IMR-90 (cell line): ENCODE measurements at regions not wholly inside any gene's neighbourhood (a gene's known extent, or its start where the extent isn't known, plus 50 kb on each side); places are given as distances from the start of the nearest gene placed in this dataset.

ENCODE experiments used
- ATAC-seq: fragments of 200-7000 bp; cut with Tn5 transposase; 2 replicates; pipeline ENCODE4 v1.9.1; 2020; ENCODE audit warnings: low read depth, mild to moderate bottlenecking, moderate library complexity
- BruUV-seq: library from RNA; stranded (reverse); fragments of 400-500 nt; replicated peaks from 2 replicates; lab custom pipeline; 2021; lab: Mats Ljungman, UMichigan
- CTCF ChIA-PET: fragments of 300-600 bp; formaldehyde crosslinking; extraction: SDS; loops from one replicate; lab custom pipeline; 2021; ENCODE audit warnings: antibody characterized with exemption; lab: Yijun Ruan, JAX
- POLR2A ChIA-PET: fragments of 300-600 bp; sonication (Branson Sonifier 250); formaldehyde crosslinking; loops from one replicate; lab custom pipeline; 2022; ENCODE audit warnings: antibody characterized with exemption; ENCODE audit not compliant: unreplicated experiment; lab: Charles Lee
- DNase-seq: peaks from one replicate; pipeline ENCODE4 v3.0.0; 2013
- H2AFZ ChIP-seq: replicated peaks from 2 replicates; pipeline ENCODE3; 2013; ENCODE audit warnings: low read length, mild to moderate bottlenecking; ENCODE audit not compliant: poor library complexity
- H2AK5ac ChIP-seq: 2 replicates; pipeline ENCODE4 v1.6.1; 2013; ENCODE audit warnings: low read depth, low read length, inconsistent platforms
- H2AK9ac ChIP-seq: replicated peaks from 2 replicates; pipeline ENCODE3; 2013; ENCODE audit warnings: mild to moderate bottlenecking, low read depth, low read length, moderate library complexity; ENCODE audit not compliant: poor library complexity
- H2BK120ac ChIP-seq: 2 replicates; pipeline ENCODE4 v1.6.1; 2013; ENCODE audit warnings: low read depth, low read length, inconsistent platforms
- H2BK15ac ChIP-seq: 3 replicates; pipeline ENCODE4 v1.6.1; 2013; ENCODE audit warnings: low read depth, low read length, inconsistent platforms
- H2BK20ac ChIP-seq: 2 replicates; pipeline ENCODE4 v1.6.1; 2013; ENCODE audit warnings: low read depth, mild to moderate bottlenecking, inconsistent platforms, low read length, moderate library complexity
- H2BK5ac ChIP-seq: 2 replicates; pipeline ENCODE4 v1.6.1; 2013; ENCODE audit warnings: mild to moderate bottlenecking, low read depth, low read length, inconsistent platforms; ENCODE audit not compliant: poor library complexity, severe bottlenecking
- H3K14ac ChIP-seq: replicated peaks from 2 replicates; pipeline ENCODE4 v1.6.1; 2013; ENCODE audit warnings: low read depth, low read length, inconsistent platforms
- H3K18ac ChIP-seq: 2 replicates; pipeline ENCODE4 v1.6.1; 2013; ENCODE audit warnings: low read depth, low read length, control low read depth
- H3K23ac ChIP-seq: 2 replicates; pipeline ENCODE4 v1.6.1; 2013; ENCODE audit warnings: low read depth, low read length, inconsistent platforms
- H3K27ac ChIP-seq: 2 replicates; pipeline ENCODE4 v1.5.1; 2013; ENCODE audit warnings: mild to moderate bottlenecking, control low read depth, low read length; ENCODE audit not compliant: insufficient read depth
- H3K27me3 ChIP-seq: 2 replicates; pipeline ENCODE4 v1.6.1; 2013; ENCODE audit warnings: low read length; ENCODE audit not compliant: control insufficient read depth, insufficient read depth
- H3K36me3 ChIP-seq: 2 replicates; pipeline ENCODE4 v1.6.1; 2013; ENCODE audit warnings: low read length, mixed read lengths; ENCODE audit not compliant: control insufficient read depth, insufficient read depth
- H3K4ac ChIP-seq: 2 replicates; pipeline ENCODE4 v1.6.1; 2013; ENCODE audit warnings: low read depth, low read length, inconsistent platforms
- H3K4me1 ChIP-seq: 2 replicates; pipeline ENCODE4 v1.6.1; 2013; ENCODE audit warnings: low read length, mixed read lengths; ENCODE audit not compliant: control insufficient read depth, insufficient read depth
- H3K4me2 ChIP-seq: 2 replicates; pipeline ENCODE4 v1.6.1; 2013; ENCODE audit warnings: low read depth, mild to moderate bottlenecking, control low read depth, low read length, moderate library complexity
- H3K4me3 ChIP-seq: 2 replicates; pipeline ENCODE4 v1.5.1; 2013; ENCODE audit warnings: low read depth, mild to moderate bottlenecking, control low read depth, low read length, moderate library complexity; ENCODE audit not compliant: insufficient read depth
- H3K56ac ChIP-seq: 2 replicates; pipeline ENCODE4 v1.6.1; 2013; ENCODE audit warnings: low read length, inconsistent platforms; ENCODE audit not compliant: insufficient read depth; ENCODE audit errors: extremely low read depth
- H3K79me1 ChIP-seq, 2 experiments: 2 replicates each; pipeline ENCODE4 v1.6.1; 2013; ENCODE audit warnings: low read length in 2 of 2, inconsistent platforms in 1 of 2, low read depth in 1 of 2
- H3K9ac ChIP-seq: 2 replicates; pipeline ENCODE4 v1.6.1; 2013; ENCODE audit warnings: low read depth, low read length, control low read depth
- H3K9me1 ChIP-seq: 2 replicates; pipeline ENCODE4 v1.6.1; 2013; ENCODE audit warnings: low read length, inconsistent platforms; ENCODE audit not compliant: insufficient read depth
- H3K9me3 ChIP-seq: 2 replicates; pipeline ENCODE4 v1.6.1; 2013; ENCODE audit warnings: low read length; ENCODE audit not compliant: control insufficient read depth, insufficient read depth
- H4K20me1 ChIP-seq: 2 replicates; pipeline ENCODE4 v1.6.1; 2013; ENCODE audit warnings: low read length, inconsistent platforms; ENCODE audit not compliant: insufficient read depth
- H4K5ac ChIP-seq: 2 replicates; pipeline ENCODE4 v1.6.1; 2013; ENCODE audit warnings: mild to moderate bottlenecking, low read depth, low read length, control low read depth
- H4K8ac ChIP-seq, 2 experiments: 2 replicates each; pipeline ENCODE4 v1.6.1; 2013; ENCODE audit warnings: low read depth in 2 of 2, low read length in 2 of 2, control low read depth in 1 of 2, inconsistent platforms in 1 of 2
- H4K91ac ChIP-seq: 2 replicates; pipeline ENCODE4 v1.6.1; 2013; ENCODE audit warnings: low read depth, low read length, inconsistent platforms; ENCODE audit not compliant: insufficient read depth
- CEBPB ChIP-seq: IDR thresholded peaks from 2 replicates; pipeline ENCODE4 v1.6.1; 2012; ENCODE audit warnings: low read depth, low read length, improper control_type of control experiment
- FOS ChIP-seq: fragments of 150-350 bp; IDR thresholded peaks from 2 replicates; pipeline ENCODE4 v1.6.1; 2016; ENCODE audit warnings: low read depth, low read length
- MAFK ChIP-seq: IDR thresholded peaks from 2 replicates; pipeline ENCODE4 v1.6.1; 2012; ENCODE audit warnings: low read depth, low read length, improper control_type of control experiment
- MAZ ChIP-seq: IDR thresholded peaks from 2 replicates; pipeline ENCODE4 v1.6.1; 2012; ENCODE audit warnings: low read depth, mild to moderate bottlenecking, low read length, improper control_type of control experiment, moderate library complexity, borderline replicate concordance
- MXI1 ChIP-seq: IDR thresholded peaks from 2 replicates; pipeline ENCODE4 v1.6.1; 2012; ENCODE audit warnings: low read depth, mild to moderate bottlenecking, low read length, moderate library complexity, borderline replicate concordance
- NFE2L2 ChIP-seq: fragments of 150-350 bp; IDR thresholded peaks from 2 replicates; pipeline ENCODE4 v1.6.1; 2016; ENCODE audit warnings: low read depth, mild to moderate bottlenecking, low read length
- POLR2A ChIP-seq: IDR thresholded peaks from 2 replicates; pipeline ENCODE4 v1.6.1; 2012; ENCODE audit warnings: mild to moderate bottlenecking, low read depth, low read length
- RCOR1 ChIP-seq: IDR thresholded peaks from 2 replicates; pipeline ENCODE4 v1.6.1; 2012; ENCODE audit warnings: mild to moderate bottlenecking, low read length, improper control_type of control experiment; ENCODE audit not compliant: insufficient replicate concordance
- RFX5 ChIP-seq: IDR thresholded peaks from 2 replicates; pipeline ENCODE4 v1.8.0; 2012; ENCODE audit warnings: low read depth, mild to moderate bottlenecking, low read length, moderate library complexity
- SMC3 ChIP-seq: fragments of 150-350 bp; IDR thresholded peaks from 2 replicates; pipeline ENCODE4 v1.6.1; 2016; ENCODE audit warnings: low read depth, mild to moderate bottlenecking, antibody characterized with exemption, low read length, moderate library complexity
- WGBS, 2 experiments: methylation state at CpG; one replicate each; pipeline versions ENCODE4 v1.1.5 to v1.1.7; 2013; ENCODE audit warnings: missing lambda C conversion rate in 2 of 2; ENCODE audit not compliant: insufficient read length in 1 of 2; ENCODE audit errors: extremely low coverage in 2 of 2; 5-methylcytosine and 5-hydroxymethylcytosine counted together
- dilution Hi-C: fragments of 300-500 bp; cut with HindIII; formaldehyde crosslinking; loops from one replicate; pipeline ENCODE4 v1.14.3; 2018; ENCODE audit warnings: low sequenced_read_pairs; ENCODE audit not compliant: unreplicated experiment
- in situ Hi-C: fragments of 300-500 bp; cut with MboI; formaldehyde crosslinking; loops from 3 replicates; pipeline ENCODE4 v1.14.3; 2019; ENCODE audit warnings: low sequenced_read_pairs, inconsistent platforms, mixed read lengths
- intact Hi-C: fragments of 100-400 bp; cut with micrococcal nuclease; formaldehyde crosslinking; loops from 2 replicates; pipeline ENCODE4 v1.10.0; 2022
- TF ChIP-seq, protein P1 (sequence below): conservative IDR thresholded peaks from 2 replicates; pipeline ENCODE4 v1.5.1; 2012; ENCODE audit warnings: mild to moderate bottlenecking, low read depth, low read length, improper control_type of control experiment
- TF ChIP-seq, protein P2 (sequence below): fragments of 150-350 bp; IDR thresholded peaks from 2 replicates; pipeline ENCODE4 v1.6.1; 2016; ENCODE audit warnings: low read depth, mild to moderate bottlenecking, low read length, moderate library complexity, borderline replicate concordance

DNA sequence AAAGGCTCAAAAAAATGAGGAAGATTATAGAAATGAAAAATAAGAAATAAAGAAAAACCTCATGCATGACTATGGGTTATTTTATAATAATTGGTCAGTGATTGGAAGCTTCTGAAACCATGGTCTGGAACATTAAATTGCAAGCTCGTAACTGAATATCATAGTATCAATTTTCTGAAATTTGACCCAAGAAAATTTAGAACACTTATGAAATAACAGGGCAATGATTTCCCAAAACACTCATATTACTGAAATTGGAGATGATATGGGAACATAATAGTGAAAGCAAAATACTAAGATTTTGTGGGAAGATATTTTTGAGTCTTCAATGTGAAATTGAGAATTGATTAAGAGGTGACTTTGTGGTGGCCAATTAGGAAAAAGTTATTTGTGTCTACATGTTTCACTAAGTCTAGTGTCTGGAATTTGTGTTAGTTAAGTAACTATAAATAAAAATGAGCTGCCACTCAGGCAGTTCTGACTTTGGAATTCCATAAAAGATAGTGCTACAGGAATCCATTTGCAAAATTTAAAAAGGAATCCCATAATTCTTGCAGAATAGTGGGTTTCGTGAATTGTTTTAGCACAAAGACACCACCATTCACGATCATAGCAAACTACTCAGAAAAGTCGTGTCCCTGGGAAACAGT is 603.0 kb downstream of the LMO7 start:
- no peak overlapping the region for H3K4me3 ChIP-seq
- no peak overlapping the region for H3K56ac ChIP-seq
- no peak overlapping the region for H3K14ac ChIP-seq
- no peak overlapping the region for H3K27ac ChIP-seq
- dilution Hi-C loops (no loop called here), intact Hi-C loops (no loop called here), in situ Hi-C loops (no loop called here)
- H3K9ac ChIP-seq, result no peak overlapping the region
- H3K79me1 ChIP-seq, result no peaks in the 10 kb centered on the region
- H3K4me2 ChIP-seq, result no peak overlapping the region
- ATAC-seq (no peak), DNase-seq (no peak)
- no peak overlapping the region for H4K91ac ChIP-seq
- no peak overlapping the region for H2AK5ac ChIP-seq
- no peaks in the 10 kb centered on the region for H3K36me3 ChIP-seq
- TF ChIP-seq MXI1, result no peak
- TF ChIP-seq MAFK, result no peak
- TF ChIP-seq RCOR1, result no peak
- TF ChIP-seq FOS, result no peak
- TF ChIP-seq NFE2L2, result no peak
- TF ChIP-seq MAZ, result no peak
- TF ChIP-seq, protein P1, sequence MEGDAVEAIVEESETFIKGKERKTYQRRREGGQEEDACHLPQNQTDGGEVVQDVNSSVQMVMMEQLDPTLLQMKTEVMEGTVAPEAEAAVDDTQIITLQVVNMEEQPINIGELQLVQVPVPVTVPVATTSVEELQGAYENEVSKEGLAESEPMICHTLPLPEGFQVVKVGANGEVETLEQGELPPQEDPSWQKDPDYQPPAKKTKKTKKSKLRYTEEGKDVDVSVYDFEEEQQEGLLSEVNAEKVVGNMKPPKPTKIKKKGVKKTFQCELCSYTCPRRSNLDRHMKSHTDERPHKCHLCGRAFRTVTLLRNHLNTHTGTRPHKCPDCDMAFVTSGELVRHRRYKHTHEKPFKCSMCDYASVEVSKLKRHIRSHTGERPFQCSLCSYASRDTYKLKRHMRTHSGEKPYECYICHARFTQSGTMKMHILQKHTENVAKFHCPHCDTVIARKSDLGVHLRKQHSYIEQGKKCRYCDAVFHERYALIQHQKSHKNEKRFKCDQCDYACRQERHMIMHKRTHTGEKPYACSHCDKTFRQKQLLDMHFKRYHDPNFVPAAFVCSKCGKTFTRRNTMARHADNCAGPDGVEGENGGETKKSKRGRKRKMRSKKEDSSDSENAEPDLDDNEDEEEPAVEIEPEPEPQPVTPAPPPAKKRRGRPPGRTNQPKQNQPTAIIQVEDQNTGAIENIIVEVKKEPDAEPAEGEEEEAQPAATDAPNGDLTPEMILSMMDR, result no peak
- no peak for TF ChIP-seq POLR2A
- no peak for TF ChIP-seq SMC3
- TF ChIP-seq, protein P2, sequence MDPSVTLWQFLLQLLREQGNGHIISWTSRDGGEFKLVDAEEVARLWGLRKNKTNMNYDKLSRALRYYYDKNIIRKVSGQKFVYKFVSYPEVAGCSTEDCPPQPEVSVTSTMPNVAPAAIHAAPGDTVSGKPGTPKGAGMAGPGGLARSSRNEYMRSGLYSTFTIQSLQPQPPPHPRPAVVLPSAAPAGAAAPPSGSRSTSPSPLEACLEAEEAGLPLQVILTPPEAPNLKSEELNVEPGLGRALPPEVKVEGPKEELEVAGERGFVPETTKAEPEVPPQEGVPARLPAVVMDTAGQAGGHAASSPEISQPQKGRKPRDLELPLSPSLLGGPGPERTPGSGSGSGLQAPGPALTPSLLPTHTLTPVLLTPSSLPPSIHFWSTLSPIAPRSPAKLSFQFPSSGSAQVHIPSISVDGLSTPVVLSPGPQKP, result no peak
- no peak for TF ChIP-seq CEBPB
- no peak for TF ChIP-seq RFX5
- WGBS, 2 experiments, result no CpG with 5 or more reads among the region's 4 CpGs
- no peaks in the 10 kb centered on the region for H4K20me1 ChIP-seq
- POLR2A ChIA-PET, result no interaction called here
- H3K23ac ChIP-seq, result no peak overlapping the region
- H3K27me3 ChIP-seq, result no peaks in the 10 kb centered on the region
- no peaks in the 10 kb centered on the region for H3K9me3 ChIP-seq
- H2AK9ac ChIP-seq, result no peak overlapping the region
- H3K18ac ChIP-seq, result no peak overlapping the region
- CTCF ChIA-PET, result interaction anchor here (0.6 kb wide), 1 partner anchor 258 kb away, joined by 5 read pairs; no protein-coding TSS in a partner anchor
- H4K8ac ChIP-seq, result no peak overlapping the region
- H2BK20ac ChIP-seq, result no peak overlapping the region
- no peak overlapping the region for H4K5ac ChIP-seq
- no peak overlapping the region for H3K4ac ChIP-seq
- H3K4me1 ChIP-seq, result no peaks in the 10 kb centered on the region
- H2BK120ac ChIP-seq, result no peak overlapping the region
- no peaks in the 10 kb centered on the region for H3K9me1 ChIP-seq
- BruUV-seq, result no TSS peak
- H2AFZ ChIP-seq, result no peak overlapping the region
- H2BK15ac ChIP-seq, result no peak overlapping the region
- no peak overlapping the region for H2BK5ac ChIP-seq
